ENCODE measurements at regions not wholly inside any gene's neighbourhood (a gene's known extent, or its start where the extent isn't known, plus 50 kb on each side); places are given as distances from the start of the nearest gene placed in this dataset.

- Histone ChIP-seq H3K4me3 (no peak overlapping the region), H3K4me1 (no peaks in the 10 kb centered on the region), H3K27ac (peak overlapping the region in 1 of 10 donors; percentile 15), H3K36me3 (no peaks in the 10 kb centered on the region), H3K27me3 (no peaks in the 10 kb centered on the region), H3K9me3 (peaks cover 0 to 5% (median 0%) of the 10 kb centered on the region in 11 donors)
- DNase-seq: no peak
- intact Hi-C loops (cut with DNase I): no loop called here
- WGBS, 2 donors: 42 to 49% methylated on average over 11 of the region's 11 CpGs
- TF ChIP-seq, protein P1, sequence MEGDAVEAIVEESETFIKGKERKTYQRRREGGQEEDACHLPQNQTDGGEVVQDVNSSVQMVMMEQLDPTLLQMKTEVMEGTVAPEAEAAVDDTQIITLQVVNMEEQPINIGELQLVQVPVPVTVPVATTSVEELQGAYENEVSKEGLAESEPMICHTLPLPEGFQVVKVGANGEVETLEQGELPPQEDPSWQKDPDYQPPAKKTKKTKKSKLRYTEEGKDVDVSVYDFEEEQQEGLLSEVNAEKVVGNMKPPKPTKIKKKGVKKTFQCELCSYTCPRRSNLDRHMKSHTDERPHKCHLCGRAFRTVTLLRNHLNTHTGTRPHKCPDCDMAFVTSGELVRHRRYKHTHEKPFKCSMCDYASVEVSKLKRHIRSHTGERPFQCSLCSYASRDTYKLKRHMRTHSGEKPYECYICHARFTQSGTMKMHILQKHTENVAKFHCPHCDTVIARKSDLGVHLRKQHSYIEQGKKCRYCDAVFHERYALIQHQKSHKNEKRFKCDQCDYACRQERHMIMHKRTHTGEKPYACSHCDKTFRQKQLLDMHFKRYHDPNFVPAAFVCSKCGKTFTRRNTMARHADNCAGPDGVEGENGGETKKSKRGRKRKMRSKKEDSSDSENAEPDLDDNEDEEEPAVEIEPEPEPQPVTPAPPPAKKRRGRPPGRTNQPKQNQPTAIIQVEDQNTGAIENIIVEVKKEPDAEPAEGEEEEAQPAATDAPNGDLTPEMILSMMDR (IDR thresholded peaks at IDR 0.05): no peak
- no peak for ATAC-seq
Measured at GRCh38 chrX:149313871-149314371, 191.2 kb downstream of the IDS start.

DNA sequence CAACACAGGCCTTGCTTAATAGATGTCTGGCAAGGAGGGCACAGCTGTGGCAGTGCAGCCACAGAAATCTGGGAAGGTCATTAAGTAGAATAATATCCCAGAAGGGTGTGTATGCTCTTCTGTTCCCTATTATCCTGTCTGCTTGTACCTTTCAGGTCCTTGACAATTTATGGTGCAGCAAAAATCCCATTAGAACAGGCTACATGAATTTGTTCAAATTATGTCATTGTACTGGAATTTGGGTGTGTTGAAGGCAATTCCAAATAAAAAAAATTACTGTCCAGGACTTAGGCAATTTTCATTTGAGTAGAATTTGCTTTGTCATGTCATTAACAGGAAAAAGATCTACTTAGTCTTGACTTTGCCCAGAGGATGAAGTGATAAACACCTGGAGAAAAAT is 192.1 kb downstream of the IDS start:
- Histone ChIP-seq H3K9me3 (peaks cover 0 to 5% (median 0%) of the 10 kb centered on the region in 11 donors), H3K36me3 (no peaks in the 10 kb centered on the region), H3K27me3 (no peaks in the 10 kb centered on the region), H3K27ac (no peak overlapping the region), H3K4me3 (no peak overlapping the region), H3K4me1 (no peaks in the 10 kb centered on the region)
- DNase-seq: no peak
- no peak for ATAC-seq
- intact Hi-C loops (cut with DNase I): no loop called here
- TF ChIP-seq, protein P1 (IDR thresholded peaks at IDR 0.05): no peak

DNA sequence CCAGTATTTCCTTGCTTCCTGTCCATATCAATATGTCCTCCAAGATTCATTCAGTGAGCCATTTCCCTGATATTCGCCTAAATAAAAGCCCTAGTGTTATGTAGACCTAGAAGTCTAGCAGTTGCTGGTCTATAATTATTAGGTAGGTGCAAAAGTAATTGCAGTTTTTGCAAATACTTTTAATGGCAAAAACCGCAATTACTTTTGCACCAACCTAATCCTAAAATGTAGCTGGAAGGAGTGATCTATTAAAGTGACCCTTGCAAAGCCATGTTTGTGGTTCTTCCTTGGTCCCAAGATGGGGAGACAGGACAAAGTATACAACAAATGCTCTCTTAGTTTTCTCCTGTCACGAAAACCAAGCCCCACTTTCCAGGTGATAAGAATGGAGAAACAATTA is 193.0 kb downstream of the IDS start:
- H3K4me1 ChIP-seq: no peaks in the 10 kb centered on the region
- intact Hi-C loops (cut with DNase I): no loop called here
- no peaks in the 10 kb centered on the region for H3K27me3 ChIP-seq
- H3K4me3 ChIP-seq: no peak overlapping the region
- WGBS, 2 donors: 83 to 86% methylated on average over 3 of the region's 3 CpGs
- DNase-seq: no peak
- no peak overlapping the region for H3K27ac ChIP-seq
- peaks cover 0 to 5% (median 0%) of the 10 kb centered on the region in 11 donors for H3K9me3 ChIP-seq
- no peaks in the 10 kb centered on the region for H3K36me3 ChIP-seq
- ATAC-seq: no peak
- TF ChIP-seq, protein P1 (IDR thresholded peaks at IDR 0.05): no peak

DNA sequence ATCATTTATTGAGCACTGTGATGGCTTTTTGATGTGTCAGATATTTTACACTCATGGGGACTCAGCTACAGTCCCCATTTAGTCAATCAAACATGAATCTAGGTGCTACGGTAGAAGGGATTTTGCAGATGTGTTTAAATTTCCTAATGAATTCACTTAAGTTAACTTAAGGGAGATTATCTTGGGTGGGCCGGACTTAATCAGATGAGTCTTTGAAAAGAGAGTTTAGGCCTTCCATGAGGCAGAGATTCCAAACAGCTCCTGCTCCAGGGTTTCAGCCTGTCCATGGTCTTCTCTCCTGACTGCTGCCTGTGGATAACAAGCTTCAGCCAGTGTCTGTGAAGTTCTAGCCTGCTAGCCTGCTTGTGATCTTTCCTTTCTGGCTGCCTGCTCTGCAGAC is 202.4 kb downstream of the IDS start:
- intact Hi-C loops (cut with DNase I): no loop called here
- 90 to 96% methylated on average over 2 of the region's 2 CpGs for WGBS, 2 donors

More for the DNA sequence above, 202.4 kb downstream of the IDS start:
- H3K9me3 ChIP-seq: no peaks in the 10 kb centered on the region
- ATAC-seq (no peak), DNase-seq (no peak)
- no peaks in the 10 kb centered on the region for H3K36me3 ChIP-seq
- H3K27me3 ChIP-seq: no peaks in the 10 kb centered on the region
- H3K4me3 ChIP-seq: no peak overlapping the region
- no peaks in the 10 kb centered on the region for H3K4me1 ChIP-seq
- H3K27ac ChIP-seq: no peak overlapping the region
- TF ChIP-seq, protein P1 (IDR thresholded peaks at IDR 0.05): no peak
